A673 (cell line): ENCODE measurements at regions not wholly inside any gene's neighbourhood (a gene's known extent, or its start where the extent isn't known, plus 50 kb on each side); places are given as distances from the start of the nearest gene placed in this dataset.

Experiments used
- EZH2 ChIP-seq: fragments of 200-600 bp; sonication (generic); IDR thresholded peaks from 2 replicates; pipeline ENCODE4 v1.6.1; 2017; ENCODE audit warnings: borderline replicate concordance, low read depth, mild to moderate bottlenecking, mixed read lengths, antibody characterized with exemption, low read length; ENCODE audit not compliant: poor library complexity, severe bottlenecking
- TF ChIP-seq, protein P1 (sequence below): fragments of 300-800, 200-600 bp; sonication (generic); conservative IDR thresholded peaks from 2 replicates; pipeline ENCODE4 v1.5.1; 2017; ENCODE audit warnings: low read depth, mild to moderate bottlenecking, antibody characterized with exemption, low read length, moderate library complexity, mixed read lengths

DNA sequence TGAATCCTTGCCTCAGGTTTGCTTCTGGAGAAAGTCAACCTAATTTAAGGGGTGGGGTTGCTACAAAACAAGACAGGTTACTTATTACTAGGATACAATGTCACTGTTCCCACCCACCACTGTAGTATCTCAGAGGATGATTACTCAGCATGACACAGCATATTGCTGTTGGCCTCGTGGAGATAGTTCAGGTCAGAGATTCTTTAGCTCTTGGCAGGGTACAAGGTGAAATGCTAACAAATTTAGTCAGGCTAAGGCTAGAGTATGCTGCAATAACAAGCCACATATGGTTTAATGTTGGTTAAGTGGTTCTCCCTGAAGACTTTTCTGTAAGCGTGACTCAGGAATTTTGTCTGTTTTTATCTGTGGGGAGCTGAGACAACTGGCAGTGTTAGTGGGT lies 161.8 kb downstream of the EDEM1 start:
- TF ChIP-seq, protein P1, sequence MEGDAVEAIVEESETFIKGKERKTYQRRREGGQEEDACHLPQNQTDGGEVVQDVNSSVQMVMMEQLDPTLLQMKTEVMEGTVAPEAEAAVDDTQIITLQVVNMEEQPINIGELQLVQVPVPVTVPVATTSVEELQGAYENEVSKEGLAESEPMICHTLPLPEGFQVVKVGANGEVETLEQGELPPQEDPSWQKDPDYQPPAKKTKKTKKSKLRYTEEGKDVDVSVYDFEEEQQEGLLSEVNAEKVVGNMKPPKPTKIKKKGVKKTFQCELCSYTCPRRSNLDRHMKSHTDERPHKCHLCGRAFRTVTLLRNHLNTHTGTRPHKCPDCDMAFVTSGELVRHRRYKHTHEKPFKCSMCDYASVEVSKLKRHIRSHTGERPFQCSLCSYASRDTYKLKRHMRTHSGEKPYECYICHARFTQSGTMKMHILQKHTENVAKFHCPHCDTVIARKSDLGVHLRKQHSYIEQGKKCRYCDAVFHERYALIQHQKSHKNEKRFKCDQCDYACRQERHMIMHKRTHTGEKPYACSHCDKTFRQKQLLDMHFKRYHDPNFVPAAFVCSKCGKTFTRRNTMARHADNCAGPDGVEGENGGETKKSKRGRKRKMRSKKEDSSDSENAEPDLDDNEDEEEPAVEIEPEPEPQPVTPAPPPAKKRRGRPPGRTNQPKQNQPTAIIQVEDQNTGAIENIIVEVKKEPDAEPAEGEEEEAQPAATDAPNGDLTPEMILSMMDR: no peak
- no peak for TF ChIP-seq EZH2
